GM18517 (cell line): ENCODE measurements at regions not wholly inside any gene's neighbourhood (a gene's known extent, or its start where the extent isn't known, plus 50 kb on each side); places are given as distances from the start of the nearest gene placed in this dataset.

Experiments
- ATAC-seq: cut with Tn5 transposase; IDR thresholded peaks from one replicate; pipeline ENCODE4 v1.9.1; 2021; ENCODE audit warnings: mild to moderate bottlenecking, moderate library complexity; ENCODE audit not compliant: unreplicated experiment

- no peak for ATAC-seq
Observed at GRCh38 chr10:105691811-105692210, 1050.7 kb downstream of the SORCS3 start.

- ATAC-seq = no peak
Observed at GRCh38 chr10:105682911-105683310, 1041.8 kb downstream of the SORCS3 start.

- ATAC-seq = no peak
Observed at GRCh38 chr10:105681051-105681450, 1040.0 kb downstream of the SORCS3 start.

DNA sequence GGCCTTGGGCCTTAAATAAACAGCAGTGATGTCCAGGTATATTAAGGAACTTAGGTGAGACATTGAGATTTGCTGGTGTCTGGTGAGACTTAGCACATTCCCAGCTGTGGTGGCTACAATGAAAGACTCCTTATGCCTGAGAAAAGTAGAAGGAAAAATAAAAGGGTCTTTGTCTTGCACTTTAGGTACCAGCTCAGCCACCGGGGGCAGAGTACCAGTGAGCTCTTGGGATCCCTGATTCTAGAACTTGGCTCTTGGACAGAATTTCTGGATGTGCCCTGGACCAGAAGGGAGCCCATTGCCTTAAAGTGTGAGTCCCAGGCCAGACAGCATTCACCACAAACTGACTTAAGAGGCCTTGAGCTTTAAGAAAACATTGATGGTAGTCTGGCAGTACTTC, 1038.7 kb downstream of the SORCS3 start:
- ATAC-seq = no peak

DNA sequence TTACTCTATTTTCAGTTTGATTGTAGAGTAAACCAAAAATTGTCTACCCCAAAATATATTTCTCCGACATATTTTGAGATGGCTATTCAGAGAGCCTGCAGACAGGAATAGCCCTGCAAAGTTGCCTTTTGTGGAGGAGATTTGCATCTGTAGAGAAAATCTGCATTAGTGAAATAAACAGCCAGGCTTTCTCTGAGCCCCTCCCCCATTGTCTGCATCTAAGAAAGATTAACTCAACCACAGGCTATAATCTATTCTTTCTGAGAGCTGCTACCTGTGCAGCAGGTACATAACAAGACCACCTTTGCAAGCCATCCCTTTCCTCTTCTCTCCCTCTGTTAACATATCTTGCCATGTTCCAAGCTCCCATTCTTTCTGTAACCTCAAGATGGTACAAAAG, 1034.2 kb downstream of the SORCS3 start:
- ATAC-seq = no peak

DNA sequence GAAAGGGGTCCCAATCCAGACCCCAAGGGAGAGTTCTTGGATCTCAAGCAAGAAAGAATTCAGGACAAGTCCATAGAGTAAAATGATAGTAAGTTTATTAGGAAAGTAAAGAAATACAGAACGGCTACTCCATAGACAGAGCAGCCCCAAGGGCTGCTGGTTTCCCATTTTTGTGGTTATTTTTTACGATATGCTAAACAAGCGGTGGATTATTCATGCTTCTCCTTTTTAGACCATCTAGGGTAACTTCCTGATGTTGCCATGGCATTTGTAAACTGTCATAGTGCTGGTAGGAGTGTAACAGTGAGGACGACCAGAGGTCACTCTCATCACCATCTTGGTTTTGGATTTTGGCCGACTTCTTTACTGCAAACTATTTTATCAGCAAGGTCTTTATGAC, 1033.4 kb downstream of the SORCS3 start:
- ATAC-seq = no peak

DNA sequence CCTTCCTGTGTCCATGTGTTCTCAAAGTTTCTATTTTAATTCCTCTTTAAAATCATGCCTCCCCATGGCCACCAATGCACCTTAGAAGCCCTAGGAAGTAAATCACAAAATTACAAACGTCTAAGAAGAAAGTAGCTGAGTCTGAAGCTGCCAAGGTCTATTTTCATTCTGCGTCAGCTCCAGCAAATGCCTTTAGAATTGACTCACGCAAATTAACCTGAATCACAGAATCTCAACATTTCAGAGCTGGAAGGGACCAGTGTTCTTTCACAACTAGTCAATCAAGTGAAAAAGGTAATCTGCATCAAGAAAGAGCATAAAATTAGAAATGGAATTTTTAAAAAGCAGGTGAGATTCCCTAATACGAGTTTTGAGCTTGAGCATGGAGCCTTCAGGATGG, 1017.6 kb downstream of the SORCS3 start:
- no peak for ATAC-seq

GRCh38 chr10:105656856-105657255, 1015.8 kb downstream of the SORCS3 start:
- ATAC-seq = no peak

DNA sequence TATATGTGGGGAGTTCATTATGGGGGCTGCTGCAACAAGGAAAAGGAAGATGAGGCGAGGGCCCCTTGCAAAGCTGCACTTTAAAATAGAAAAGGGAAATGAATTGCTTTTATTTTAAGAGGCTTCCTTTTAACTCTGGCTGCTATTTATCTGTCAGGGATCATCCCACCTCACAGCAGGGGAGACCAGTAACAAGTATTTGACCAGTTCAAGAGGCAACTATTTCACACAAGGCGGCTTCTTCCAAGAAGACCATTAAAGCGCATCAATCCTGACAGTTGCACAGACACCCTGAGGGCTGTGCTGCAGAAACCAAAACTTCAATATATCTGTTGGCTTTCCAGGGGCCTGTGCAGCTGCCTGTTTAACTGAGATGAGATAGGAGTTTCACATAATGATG, 1009.2 kb downstream of the SORCS3 start:
- no peak for ATAC-seq

GRCh38 chr10:105647354-105647753, 1006.3 kb downstream of the SORCS3 start:
- no peak for ATAC-seq

GRCh38 chr10:105644978-105645377, 1003.9 kb downstream of the SORCS3 start:
- ATAC-seq = no peak

DNA sequence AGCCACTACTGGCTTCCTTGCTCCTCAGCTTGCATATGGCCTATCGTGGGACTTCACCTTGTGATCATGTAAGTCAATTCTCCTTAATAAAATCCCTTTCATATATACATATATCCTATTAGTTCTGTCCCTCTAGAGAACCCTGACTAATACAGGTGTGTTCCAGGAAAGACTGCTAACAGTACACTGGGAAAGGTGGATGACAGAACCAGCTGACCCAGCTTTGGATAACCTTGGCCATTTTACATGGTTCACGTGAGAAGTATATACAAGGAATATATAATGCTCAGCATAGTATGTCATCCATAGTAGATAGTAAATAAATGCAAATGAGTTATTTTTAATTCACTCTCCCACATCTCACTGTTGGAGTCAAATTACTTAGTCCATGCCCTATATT, 1003.5 kb downstream of the SORCS3 start:
- ATAC-seq = no peak

- no peak for ATAC-seq
Observed at GRCh38 chr10:105644091-105644490, 1003.0 kb downstream of the SORCS3 start.

GRCh38 chr10:105643660-105644059, 1002.6 kb downstream of the SORCS3 start:
- ATAC-seq = no peak

DNA sequence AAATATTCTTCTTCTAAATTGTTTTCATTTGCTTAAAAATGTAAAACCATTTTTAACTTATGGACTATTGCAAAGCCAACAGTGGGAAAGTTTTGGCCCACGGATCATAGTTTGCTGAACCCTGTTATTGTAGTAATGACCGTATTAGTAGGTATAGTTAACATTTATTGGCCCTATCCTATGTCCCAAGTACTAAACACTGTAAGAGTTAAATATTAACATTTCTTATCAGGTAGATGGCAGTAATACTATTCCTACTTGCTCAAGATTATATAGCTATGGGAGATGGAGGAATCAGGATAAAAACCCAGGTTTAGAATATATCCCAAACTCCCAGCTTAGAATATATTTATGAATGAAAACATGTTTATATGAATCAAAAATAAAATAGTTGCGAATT, 993.2 kb downstream of the SORCS3 start:
- ATAC-seq = no peak

GRCh38 chr10:105615715-105616365, 974.8 kb downstream of the SORCS3 start:
- ATAC-seq = no peak

DNA sequence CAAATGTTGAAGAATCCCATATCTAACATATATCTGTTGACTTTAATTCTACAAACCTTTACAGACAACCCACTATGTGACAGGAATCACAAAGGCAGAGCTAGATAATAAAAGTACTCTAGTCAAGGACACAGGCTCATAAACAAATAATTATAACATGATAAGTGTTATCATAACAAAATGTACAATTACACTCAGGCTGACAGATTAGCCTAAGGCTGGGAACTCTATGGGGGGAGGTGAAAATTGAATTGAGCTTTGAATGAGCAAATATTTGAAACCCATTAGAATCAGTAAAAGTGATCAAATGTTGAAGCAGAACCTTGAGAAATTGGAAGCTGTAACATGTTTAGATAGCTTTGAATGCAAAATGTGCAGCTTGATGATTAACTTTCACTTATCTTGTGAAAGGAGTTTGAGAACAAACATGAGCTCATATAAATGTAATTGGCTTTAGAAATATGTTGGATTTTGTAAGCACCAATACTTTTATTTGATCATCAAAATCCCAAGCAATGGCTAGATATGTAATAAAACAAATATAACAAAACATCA, 970.2 kb downstream of the SORCS3 start:
- ATAC-seq = no peak

GRCh38 chr10:105609451-105609850, 968.4 kb downstream of the SORCS3 start:
- ATAC-seq = no peak

- no peak for ATAC-seq
Observed at GRCh38 chr10:105605918-105606317, 964.8 kb downstream of the SORCS3 start.

- ATAC-seq = no peak
Observed at GRCh38 chr10:105605104-105605503, 964.0 kb downstream of the SORCS3 start.

DNA sequence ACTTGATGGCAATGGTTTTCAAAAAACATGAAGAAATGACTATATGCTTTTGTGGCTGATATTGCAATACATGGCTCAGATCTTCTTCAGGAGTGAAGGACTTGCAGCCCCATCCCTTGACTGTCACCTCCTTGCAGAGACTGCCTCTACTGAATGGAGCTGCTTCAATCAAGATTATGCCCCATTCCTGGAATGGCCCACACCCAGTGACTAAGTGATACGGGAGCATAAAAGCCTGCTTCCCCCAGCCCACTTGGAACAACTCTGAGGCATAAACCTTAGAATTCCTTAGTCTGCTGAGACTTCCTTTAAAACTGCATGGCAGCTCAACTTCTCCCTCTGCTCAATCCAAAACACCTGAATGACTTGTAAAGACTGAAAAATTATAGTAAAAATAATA, 957.1 kb downstream of the SORCS3 start:
- ATAC-seq = no peak

- ATAC-seq = no peak
Observed at GRCh38 chr10:105597312-105597711, 956.2 kb downstream of the SORCS3 start.

DNA sequence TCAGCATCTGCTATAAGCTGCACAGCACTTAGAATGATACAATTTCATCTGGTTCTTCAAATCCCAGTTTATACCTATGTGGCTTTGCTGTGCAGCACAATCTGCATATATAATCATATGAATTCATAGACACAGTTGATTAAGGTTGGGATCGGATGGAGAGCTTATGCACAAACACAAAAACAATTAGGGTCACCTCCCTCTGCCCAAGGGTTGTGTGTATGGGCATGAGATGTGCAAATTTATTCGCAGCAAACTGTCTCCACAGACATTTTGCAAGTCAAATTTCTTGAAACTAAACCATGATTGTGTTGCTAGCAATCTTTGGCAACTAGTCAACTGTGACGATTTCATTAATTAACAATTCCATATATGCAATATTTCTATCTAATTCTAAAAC, 955.7 kb downstream of the SORCS3 start:
- no peak for ATAC-seq
